ENCODE measurements at regions not wholly inside any gene's neighbourhood (a gene's known extent, or its start where the extent isn't known, plus 50 kb on each side); places are given as distances from the start of the nearest gene placed in this dataset.

- no peak for TF ChIP-seq CTCF (conservative IDR thresholded peaks at IDR 0.05; ENCODE audit: low read depth, low read length)
- TF ChIP-seq EZH2 (IDR thresholded peaks at IDR 0.05; ENCODE audit: low read length, unreplicated experiment) = no peak
Measured at GRCh38 chr13:80989241-80989640, 648.3 kb upstream of the SPRY2 start.
